ENCODE measurements at regions not wholly inside any gene's neighbourhood (a gene's known extent, or its start where the extent isn't known, plus 50 kb on each side); places are given as distances from the start of the nearest gene placed in this dataset.

DNA sequence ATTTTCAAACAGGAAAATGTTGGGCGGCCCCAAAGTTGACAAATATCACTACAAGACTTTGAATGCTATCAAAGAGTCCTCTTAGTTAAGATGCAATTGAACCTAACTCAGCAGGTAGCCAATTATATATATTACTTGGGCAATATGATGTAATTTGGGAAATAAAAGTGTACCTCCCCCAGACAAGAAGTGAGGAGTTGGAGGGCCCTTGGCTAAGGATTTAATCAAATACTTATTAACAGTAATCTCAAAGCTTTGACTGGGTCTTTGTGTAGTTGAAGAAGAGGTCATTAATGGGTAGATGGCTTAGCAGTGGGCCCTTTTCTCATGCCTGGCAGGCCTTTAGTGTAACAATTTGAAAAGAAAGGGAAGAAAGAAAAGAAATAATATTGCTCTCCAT, 599.0 kb downstream of the CSNK1G3 start:
- TF ChIP-seq, protein P1, sequence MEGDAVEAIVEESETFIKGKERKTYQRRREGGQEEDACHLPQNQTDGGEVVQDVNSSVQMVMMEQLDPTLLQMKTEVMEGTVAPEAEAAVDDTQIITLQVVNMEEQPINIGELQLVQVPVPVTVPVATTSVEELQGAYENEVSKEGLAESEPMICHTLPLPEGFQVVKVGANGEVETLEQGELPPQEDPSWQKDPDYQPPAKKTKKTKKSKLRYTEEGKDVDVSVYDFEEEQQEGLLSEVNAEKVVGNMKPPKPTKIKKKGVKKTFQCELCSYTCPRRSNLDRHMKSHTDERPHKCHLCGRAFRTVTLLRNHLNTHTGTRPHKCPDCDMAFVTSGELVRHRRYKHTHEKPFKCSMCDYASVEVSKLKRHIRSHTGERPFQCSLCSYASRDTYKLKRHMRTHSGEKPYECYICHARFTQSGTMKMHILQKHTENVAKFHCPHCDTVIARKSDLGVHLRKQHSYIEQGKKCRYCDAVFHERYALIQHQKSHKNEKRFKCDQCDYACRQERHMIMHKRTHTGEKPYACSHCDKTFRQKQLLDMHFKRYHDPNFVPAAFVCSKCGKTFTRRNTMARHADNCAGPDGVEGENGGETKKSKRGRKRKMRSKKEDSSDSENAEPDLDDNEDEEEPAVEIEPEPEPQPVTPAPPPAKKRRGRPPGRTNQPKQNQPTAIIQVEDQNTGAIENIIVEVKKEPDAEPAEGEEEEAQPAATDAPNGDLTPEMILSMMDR (conservative IDR thresholded peaks at IDR 0.05): no peak
- no peak for TF ChIP-seq ZFX (IDR thresholded peaks at IDR 0.05)
